T-helper 9 cell (primary cell): ENCODE measurements at regions not wholly inside any gene's neighbourhood (a gene's known extent, or its start where the extent isn't known, plus 50 kb on each side); places are given as distances from the start of the nearest gene placed in this dataset.

Experiments used
- DNase-seq: peaks from one replicate; pipeline ENCODE4 v3.0.0-alpha.2; 2020

- no peak for DNase-seq
Observed at GRCh38 chr5:124663101-124663506, 83.3 kb downstream of the ZNF608 start.

- no peak for DNase-seq
Observed at GRCh38 chr5:124662181-124662781, 84.2 kb downstream of the ZNF608 start.

GRCh38 chr5:124661317-124662141 is 84.9 kb downstream of the ZNF608 start:
- no peak for DNase-seq

GRCh38 chr5:124660229-124661093 is 86.0 kb downstream of the ZNF608 start:
- DNase-seq = no peak

- DNase-seq = no peak
Observed at GRCh38 chr5:124659798-124660197, 86.6 kb downstream of the ZNF608 start.

GRCh38 chr5:124658867-124659557 is 87.4 kb downstream of the ZNF608 start:
- no peak for DNase-seq

- no peak for DNase-seq
Observed at GRCh38 chr5:124655921-124656511, 90.4 kb downstream of the ZNF608 start.

- no peak for DNase-seq
Observed at GRCh38 chr5:124655251-124655917, 91.1 kb downstream of the ZNF608 start.

GRCh38 chr5:124654418-124654817 is 92.0 kb downstream of the ZNF608 start:
- DNase-seq = no peak

- DNase-seq = no peak
Observed at GRCh38 chr5:124653666-124654065, 92.8 kb downstream of the ZNF608 start.

GRCh38 chr5:124652892-124653441 is 93.5 kb downstream of the ZNF608 start:
- no peak for DNase-seq

GRCh38 chr5:124652514-124652819 is 94.0 kb downstream of the ZNF608 start:
- no peak for DNase-seq

GRCh38 chr5:124651663-124652513 is 94.6 kb downstream of the ZNF608 start:
- no peak for DNase-seq

GRCh38 chr5:124650951-124651662 is 95.3 kb downstream of the ZNF608 start:
- no peak for DNase-seq

- no peak for DNase-seq
Observed at GRCh38 chr5:124650147-124650561, 96.3 kb downstream of the ZNF608 start.

GRCh38 chr5:124649491-124650146 is 96.8 kb downstream of the ZNF608 start:
- DNase-seq = peak; percentile 14

- DNase-seq = no peak
Observed at GRCh38 chr5:124648902-124649467, 97.5 kb downstream of the ZNF608 start.

GRCh38 chr5:124647352-124647751 is 99.1 kb downstream of the ZNF608 start:
- no peak for DNase-seq

GRCh38 chr5:124645396-124645795 is 101.0 kb downstream of the ZNF608 start:
- DNase-seq = no peak
